SK-N-SH (cell line): ENCODE measurements at regions not wholly inside any gene's neighbourhood (a gene's known extent, or its start where the extent isn't known, plus 50 kb on each side); places are given as distances from the start of the nearest gene placed in this dataset.

Experiments
- CTCF ChIA-PET: fragments of 300-600, 350-600 bp; formaldehyde crosslinking; extraction: SDS; loops from one replicate; lab custom pipeline; 2021; lab: Yijun Ruan, JAX
- POLR2A ChIA-PET: fragments of 350-600 bp; sonication (Branson Sonifier 250); formaldehyde crosslinking; extraction: SDS; loops from one replicate; lab custom pipeline; 2020; ENCODE audit warnings: antibody characterized with exemption, inconsistent platforms; lab: Yijun Ruan, JAX
- DNase-seq: peaks from one replicate; pipeline ENCODE4 v3.0.0; 2012
- H2AFZ ChIP-seq: fragments of 200-600 bp; sonication (generic); 2 replicates; pipeline ENCODE4 v1.8.1; 2016; ENCODE audit warnings: antibody characterized with exemption, mild to moderate bottlenecking, low read depth
- H3F3A ChIP-seq: fragments of 200-600 bp; sonication (generic); replicated peaks from 2 replicates; pipeline ENCODE3; 2016; ENCODE audit warnings: antibody characterized with exemption, mild to moderate bottlenecking; ENCODE audit not compliant: insufficient read depth
- H3K27ac ChIP-seq, 2 experiments: fragments of 200-500 bp in 1 of 2; fragments of 200-600 bp in 1 of 2; sonication (Bioruptor generic) in 1 of 2; sonication (generic), shearing (Covaris generic) in 1 of 2; 2 replicates each; pipeline versions ENCODE4 v1.5.1 to v1.6.1; 2014 to 2016; ENCODE audit warnings: low read depth in 2 of 2, inconsistent platforms in 1 of 2, low read length in 1 of 2, mild to moderate bottlenecking in 1 of 2, mixed read lengths in 1 of 2
- H3K27me3 ChIP-seq: fragments of 200-600 bp; sonication (generic), shearing (Covaris generic); 2 replicates; pipeline ENCODE4 v1.6.1; 2016; ENCODE audit warnings: mixed run types; ENCODE audit not compliant: insufficient read depth
- H3K36me3 ChIP-seq, 2 experiments: fragments of 200-500 bp in 1 of 2; fragments of 200-600 bp in 1 of 2; sonication (Bioruptor generic) in 1 of 2; sonication (generic) in 1 of 2; replicated peaks in 1 of 2; 2 replicates each; pipeline versions ENCODE3 to v1.5.1; 2014 to 2016; ENCODE audit warnings: low read length in 1 of 2, mild to moderate bottlenecking in 1 of 2; ENCODE audit not compliant: insufficient read depth in 2 of 2, control insufficient read depth in 1 of 2
- H3K4me1 ChIP-seq, 2 experiments: fragments of 200-500 bp in 1 of 2; fragments of 200-600 bp in 1 of 2; sonication (Bioruptor generic) in 1 of 2; sonication (generic), shearing (Covaris generic) in 1 of 2; 2 replicates each; pipeline versions ENCODE4 v1.5.1 to v1.6.1; 2014 to 2016; ENCODE audit warnings: low read depth in 1 of 2, low read length in 1 of 2, mixed run types in 1 of 2; ENCODE audit not compliant: insufficient read depth in 2 of 2, control insufficient read depth in 1 of 2
- H3K4me2 ChIP-seq: fragments of 200-600 bp; sonication (generic), shearing (Covaris generic); 2 replicates; pipeline ENCODE4 v1.6.1; 2017; ENCODE audit warnings: mixed run types
- H3K4me3 ChIP-seq, 2 experiments: fragments of 200-500 bp in 1 of 2; fragments of 200-600 bp in 1 of 2; sonication (Bioruptor generic) in 1 of 2; sonication (generic), shearing (Covaris generic) in 1 of 2; 2 replicates each; pipeline versions ENCODE4 v1.5.1 to v1.8.1; 2014 to 2016; ENCODE audit warnings: low read depth in 2 of 2, inconsistent platforms in 1 of 2, low read length in 1 of 2, mild to moderate bottlenecking in 1 of 2, mixed read lengths in 1 of 2, moderate library complexity in 1 of 2
- H3K79me2 ChIP-seq: fragments of 200-600 bp; sonication (generic); 2 replicates; pipeline ENCODE4 v1.8.1; 2017; ENCODE audit warnings: mild to moderate bottlenecking; ENCODE audit not compliant: insufficient read depth
- H3K9ac ChIP-seq: fragments of 200-600 bp; sonication (generic); 2 replicates; pipeline ENCODE4 v1.6.1; 2017; ENCODE audit warnings: mixed run types
- H3K9me2 ChIP-seq: fragments of 200-600 bp; sonication (generic); 2 replicates; pipeline ENCODE4 v1.6.1; 2017; ENCODE audit warnings: mixed run types
- H3K9me3 ChIP-seq: fragments of 200-600 bp; sonication (generic); 2 replicates; pipeline ENCODE4 v1.6.1; 2017; ENCODE audit warnings: mixed run types, mild to moderate bottlenecking, moderate library complexity
- H4K20me1 ChIP-seq: fragments of 200-600 bp; sonication (generic); 2 replicates; pipeline ENCODE4 v1.6.1; 2017; ENCODE audit warnings: mild to moderate bottlenecking, mixed run types; ENCODE audit not compliant: insufficient read depth
- ELF1 ChIP-seq: IDR thresholded peaks from 2 replicates; pipeline ENCODE4 v1.4.0; 2012
- EP300 ChIP-seq, 2 experiments: IDR thresholded peaks; 2 replicates each; pipeline versions ENCODE4 v1.4.0 to v1.6.1; 2012; ENCODE audit warnings: borderline replicate concordance in 1 of 2, low read depth in 1 of 2, low read length in 1 of 2
- FOXM1 ChIP-seq: IDR thresholded peaks from 2 replicates; pipeline ENCODE4 v1.4.0; 2012; ENCODE audit warnings: low read depth, mild to moderate bottlenecking
- GABPA ChIP-seq: IDR thresholded peaks from 2 replicates; pipeline ENCODE4 v1.4.0; 2012; ENCODE audit warnings: low read depth, mild to moderate bottlenecking
- IRF3 ChIP-seq: fragments of 150-350 bp; IDR thresholded peaks from 2 replicates; pipeline ENCODE4 v1.6.1; 2016; ENCODE audit warnings: mild to moderate bottlenecking, low read depth, low read length
- JUND ChIP-seq: IDR thresholded peaks from 2 replicates; pipeline ENCODE4 v1.4.0; 2012
- MEF2A ChIP-seq: IDR thresholded peaks from 2 replicates; pipeline ENCODE4 v1.4.0; 2012; ENCODE audit warnings: low read depth, borderline replicate concordance
- MXI1 ChIP-seq: IDR thresholded peaks from 2 replicates; pipeline ENCODE4 v1.6.1; 2012; ENCODE audit warnings: mild to moderate bottlenecking, low read depth, low read length, improper control_type of control experiment
- NFIC ChIP-seq: IDR thresholded peaks from 2 replicates; pipeline ENCODE4 v1.4.0; 2012; ENCODE audit warnings: borderline replicate concordance
- NRF1 ChIP-seq: IDR thresholded peaks from 2 replicates; pipeline ENCODE4 v1.6.1; 2012; ENCODE audit warnings: low read depth, mild to moderate bottlenecking, low read length
- PBX3 ChIP-seq: IDR thresholded peaks from 2 replicates; pipeline ENCODE4; 2012
- RAD21 ChIP-seq: IDR thresholded peaks from 2 replicates; pipeline ENCODE4 v1.6.1; 2012; ENCODE audit warnings: mild to moderate bottlenecking, low read length
- RCOR1 ChIP-seq: fragments of 150-350 bp; IDR thresholded peaks from 2 replicates; pipeline ENCODE4 v1.6.1; 2017; ENCODE audit warnings: antibody characterized with exemption, low read length
- RFX5 ChIP-seq: IDR thresholded peaks from 2 replicates; pipeline ENCODE4 v1.6.1; 2012; ENCODE audit warnings: mild to moderate bottlenecking, improper control_type of control experiment, low read length
- RXRA ChIP-seq: IDR thresholded peaks from 2 replicates; pipeline ENCODE4 v1.4.0; 2012; ENCODE audit warnings: low read depth, mild to moderate bottlenecking, borderline replicate concordance
- SMC3 ChIP-seq: IDR thresholded peaks from 2 replicates; pipeline ENCODE4 v1.6.1; 2012; ENCODE audit warnings: low read depth, low read length, improper control_type of control experiment
- TCF12 ChIP-seq: IDR thresholded peaks from 2 replicates; pipeline ENCODE4 v1.4.0; 2012
- TEAD4 ChIP-seq: IDR thresholded peaks from 2 replicates; pipeline ENCODE4 v1.4.0; 2012; ENCODE audit warnings: mild to moderate bottlenecking, borderline replicate concordance; ENCODE audit not compliant: insufficient read depth
- YY1 ChIP-seq: IDR thresholded peaks from 2 replicates; pipeline ENCODE4 v1.4.0; 2012; ENCODE audit warnings: low read depth, mild to moderate bottlenecking
- WGBS: methylation state at CpG from one replicate; pipeline ENCODE4 v1.1.6; 2017; ENCODE audit warnings: low lambda C conversion rate; 5-methylcytosine and 5-hydroxymethylcytosine counted together
- TF ChIP-seq, protein P1 (sequence below): IDR thresholded peaks from 2 replicates; pipeline ENCODE4 v1.6.1; 2012; ENCODE audit warnings: mild to moderate bottlenecking, low read depth, low read length, moderate library complexity
- TF ChIP-seq, protein P2 (sequence below): fragments of 150-350 bp; IDR thresholded peaks from 2 replicates; pipeline ENCODE4 v1.6.1; 2017; ENCODE audit warnings: antibody characterized with exemption, low read length, low read depth, borderline replicate concordance

- Histone ChIP-seq H2AFZ (no peak overlapping the region), H3K4me1 (peaks cover 11 to 50% of the 10 kb centered on the region in 2 experiments; a peak in 2 of 4 replicates), H3K4me3 (no peak overlapping the region), H3K9ac (no peak overlapping the region), H3K36me3 (no peaks in the 10 kb centered on the region), H3F3A (no peaks in the 10 kb centered on the region), H3K27ac (no peak overlapping the region), H3K9me3 (no peaks in the 10 kb centered on the region), H3K27me3 (no peaks in the 10 kb centered on the region), H3K79me2 (peaks cover 8% of the 10 kb centered on the region; the same call in 1 of the 2 replicates), H3K4me2 (no peak overlapping the region), H3K9me2 (no peaks in the 10 kb centered on the region), H4K20me1 (peaks cover 22% of the 10 kb centered on the region; the same call in 1 of the 2 replicates)
- ChIA-PET CTCF (interaction anchor here (1.1 kb wide), 1 partner anchor 31 kb away, joined by 3 read pairs; no protein-coding TSS in a partner anchor), POLR2A (no interaction called here)
- no peak for TF ChIP-seq IRF3
- WGBS = 91% methylated on average over 10 of the region's 11 CpGs
- no peak for DNase-seq
Measured at GRCh38 chr2:120830096-120830830, 94.6 kb downstream of the GLI2 start.

DNA sequence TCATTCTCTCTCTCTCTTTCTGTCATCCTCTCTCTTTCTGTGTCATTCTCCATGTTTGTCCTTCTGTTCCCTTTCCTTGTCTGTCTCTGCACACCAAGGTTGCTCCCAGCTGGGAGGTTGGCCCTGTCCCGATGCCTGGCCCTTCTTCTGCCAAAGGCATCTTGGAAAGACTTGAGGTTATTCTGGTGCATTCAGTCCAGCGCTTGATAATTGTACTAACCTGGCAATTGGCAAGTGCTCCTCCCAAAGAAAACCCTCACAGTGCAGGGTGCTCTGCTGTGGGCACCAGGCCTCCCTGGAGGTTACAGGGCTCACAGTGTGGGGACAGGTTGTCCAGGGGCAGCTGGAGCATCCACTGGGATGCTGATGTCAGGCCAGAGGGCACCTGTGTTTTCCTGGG, 95.4 kb downstream of the GLI2 start:
- WGBS = 100% methylated on average over 2 of the region's 2 CpGs
- peaks cover 8% of the 10 kb centered on the region; the same call in 1 of the 2 replicates for H3K79me2 ChIP-seq
- peaks cover 3 to 42% of the 10 kb centered on the region in 2 experiments; a peak in 2 of 4 replicates for H3K4me1 ChIP-seq
- ChIA-PET CTCF (interaction anchor here (1.1 to 1.2 kb wide), 2 partner anchors 30 to 95 kb away, joined by 3 to 4 read pairs; partner anchors contain the start of gene GLI2), POLR2A (no interaction called here)
- peaks cover 16% of the 10 kb centered on the region; the same call in 1 of the 2 replicates for H4K20me1 ChIP-seq
- no peak overlapping the region for H3K27ac ChIP-seq
- no peaks in the 10 kb centered on the region for H3K9me2 ChIP-seq
- no peaks in the 10 kb centered on the region for H3K27me3 ChIP-seq
- no peaks in the 10 kb centered on the region for H3K9me3 ChIP-seq
- no peak for DNase-seq
- no peak overlapping the region for H3K4me3 ChIP-seq
- no peaks in the 10 kb centered on the region for H3K36me3 ChIP-seq
- no peak overlapping the region for H3K9ac ChIP-seq
- H3F3A ChIP-seq = no peaks in the 10 kb centered on the region
- no peak overlapping the region for H2AFZ ChIP-seq
- H3K4me2 ChIP-seq = no peak overlapping the region
- TF ChIP-seq TEAD4 (no peak), ELF1 (no peak), FOXM1 (no peak), RCOR1 (no peak), MEF2A (no peak), NRF1 (no peak), RAD21 (no peak), MXI1 (no peak), GABPA (no peak), YY1 (no peak), PBX3 (no peak), NFIC (no peak), TCF12 (no peak), EP300 (IDR thresholded peaks at IDR 0.05; ENCODE audit: borderline replicate concordance in 1 of 2, low read depth in 1 of 2, low read length in 1 of 2) (no peak), RFX5 (no peak), RXRA (no peak), JUND (no peak), SMC3 (no peak)
- TF ChIP-seq, protein P1, sequence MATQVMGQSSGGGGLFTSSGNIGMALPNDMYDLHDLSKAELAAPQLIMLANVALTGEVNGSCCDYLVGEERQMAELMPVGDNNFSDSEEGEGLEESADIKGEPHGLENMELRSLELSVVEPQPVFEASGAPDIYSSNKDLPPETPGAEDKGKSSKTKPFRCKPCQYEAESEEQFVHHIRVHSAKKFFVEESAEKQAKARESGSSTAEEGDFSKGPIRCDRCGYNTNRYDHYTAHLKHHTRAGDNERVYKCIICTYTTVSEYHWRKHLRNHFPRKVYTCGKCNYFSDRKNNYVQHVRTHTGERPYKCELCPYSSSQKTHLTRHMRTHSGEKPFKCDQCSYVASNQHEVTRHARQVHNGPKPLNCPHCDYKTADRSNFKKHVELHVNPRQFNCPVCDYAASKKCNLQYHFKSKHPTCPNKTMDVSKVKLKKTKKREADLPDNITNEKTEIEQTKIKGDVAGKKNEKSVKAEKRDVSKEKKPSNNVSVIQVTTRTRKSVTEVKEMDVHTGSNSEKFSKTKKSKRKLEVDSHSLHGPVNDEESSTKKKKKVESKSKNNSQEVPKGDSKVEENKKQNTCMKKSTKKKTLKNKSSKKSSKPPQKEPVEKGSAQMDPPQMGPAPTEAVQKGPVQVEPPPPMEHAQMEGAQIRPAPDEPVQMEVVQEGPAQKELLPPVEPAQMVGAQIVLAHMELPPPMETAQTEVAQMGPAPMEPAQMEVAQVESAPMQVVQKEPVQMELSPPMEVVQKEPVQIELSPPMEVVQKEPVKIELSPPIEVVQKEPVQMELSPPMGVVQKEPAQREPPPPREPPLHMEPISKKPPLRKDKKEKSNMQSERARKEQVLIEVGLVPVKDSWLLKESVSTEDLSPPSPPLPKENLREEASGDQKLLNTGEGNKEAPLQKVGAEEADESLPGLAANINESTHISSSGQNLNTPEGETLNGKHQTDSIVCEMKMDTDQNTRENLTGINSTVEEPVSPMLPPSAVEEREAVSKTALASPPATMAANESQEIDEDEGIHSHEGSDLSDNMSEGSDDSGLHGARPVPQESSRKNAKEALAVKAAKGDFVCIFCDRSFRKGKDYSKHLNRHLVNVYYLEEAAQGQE = no peak
- TF ChIP-seq, protein P2, sequence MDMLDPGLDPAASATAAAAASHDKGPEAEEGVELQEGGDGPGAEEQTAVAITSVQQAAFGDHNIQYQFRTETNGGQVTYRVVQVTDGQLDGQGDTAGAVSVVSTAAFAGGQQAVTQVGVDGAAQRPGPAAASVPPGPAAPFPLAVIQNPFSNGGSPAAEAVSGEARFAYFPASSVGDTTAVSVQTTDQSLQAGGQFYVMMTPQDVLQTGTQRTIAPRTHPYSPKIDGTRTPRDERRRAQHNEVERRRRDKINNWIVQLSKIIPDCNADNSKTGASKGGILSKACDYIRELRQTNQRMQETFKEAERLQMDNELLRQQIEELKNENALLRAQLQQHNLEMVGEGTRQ = no peak
- TF ChIP-seq, all 33 proteins: peak for 0
